Central memory CD4-positive, alpha-beta T cell (primary cell): ENCODE measurements at regions not wholly inside any gene's neighbourhood (a gene's known extent, or its start where the extent isn't known, plus 50 kb on each side); places are given as distances from the start of the nearest gene placed in this dataset.

Experiments
- DNase-seq: peaks from one replicate; pipeline ENCODE4 v3.0.0; 2022

GRCh38 chr7:132666774-132667172, 90.5 kb upstream of the PLXNA4 start:
- no peak for DNase-seq

- DNase-seq: peak; percentile 22
Observed at GRCh38 chr7:132666071-132666773, 90.0 kb upstream of the PLXNA4 start.

GRCh38 chr7:132656846-132657776, 80.8 kb upstream of the PLXNA4 start:
- DNase-seq: no peak

- DNase-seq: no peak
Observed at GRCh38 chr7:132656341-132656740, 80.1 kb upstream of the PLXNA4 start.

- peak; percentile 44 for DNase-seq
Observed at GRCh38 chr7:132655131-132655727, 79.0 kb upstream of the PLXNA4 start.

GRCh38 chr7:132654150-132654549, 77.9 kb upstream of the PLXNA4 start:
- DNase-seq: no peak

GRCh38 chr7:132653366-132653930, 77.2 kb upstream of the PLXNA4 start:
- no peak for DNase-seq

- no peak for DNase-seq
Observed at GRCh38 chr7:132652507-132652906, 76.2 kb upstream of the PLXNA4 start.

- no peak for DNase-seq
Observed at GRCh38 chr7:132650498-132650897, 74.2 kb upstream of the PLXNA4 start.

GRCh38 chr7:132647311-132647710, 71.0 kb upstream of the PLXNA4 start:
- DNase-seq: no peak

- no peak for DNase-seq
Observed at GRCh38 chr7:132646052-132646451, 69.8 kb upstream of the PLXNA4 start.

GRCh38 chr7:132643302-132643701, 67.0 kb upstream of the PLXNA4 start:
- DNase-seq: no peak

GRCh38 chr7:132641238-132641637, 65.0 kb upstream of the PLXNA4 start:
- no peak for DNase-seq

- DNase-seq: no peak
Observed at GRCh38 chr7:132639983-132640382, 63.7 kb upstream of the PLXNA4 start.

- no peak for DNase-seq
Observed at GRCh38 chr7:132638000-132638399, 61.7 kb upstream of the PLXNA4 start.

GRCh38 chr7:132636581-132636980, 60.3 kb upstream of the PLXNA4 start:
- DNase-seq: no peak

GRCh38 chr7:132635127-132635526, 58.9 kb upstream of the PLXNA4 start:
- DNase-seq: no peak

- no peak for DNase-seq
Observed at GRCh38 chr7:132630834-132631233, 54.6 kb upstream of the PLXNA4 start.
